Osteoblast (primary cell): ENCODE measurements at regions not wholly inside any gene's neighbourhood (a gene's known extent, or its start where the extent isn't known, plus 50 kb on each side); places are given as distances from the start of the nearest gene placed in this dataset.

Experiments
- DNase-seq: peaks from one replicate; pipeline ENCODE4 v3.0.0; 2011; ENCODE audit warnings: low spot score, mixed read lengths; ENCODE audit not compliant: insufficient read length; ENCODE audit errors: missing footprints
- H2AFZ ChIP-seq: 2 replicates; pipeline ENCODE4 v1.6.0; 2011; ENCODE audit warnings: mild to moderate bottlenecking, low read length
- H3K27ac ChIP-seq: 2 replicates; pipeline ENCODE4 v1.5.1; 2011; ENCODE audit warnings: mild to moderate bottlenecking, low read depth, low read length, moderate library complexity
- H3K27me3 ChIP-seq: 2 replicates; pipeline ENCODE4 v1.6.0; 2012; ENCODE audit warnings: mild to moderate bottlenecking, control low read depth, inconsistent platforms, low read length, moderate library complexity; ENCODE audit not compliant: insufficient read depth
- H3K36me3 ChIP-seq: 2 replicates; pipeline ENCODE4 v1.5.1; 2011; ENCODE audit warnings: mild to moderate bottlenecking, low read length, control low read depth, moderate library complexity; ENCODE audit not compliant: insufficient read depth
- H3K4me1 ChIP-seq: 2 replicates; pipeline ENCODE4 v1.5.1; 2011; ENCODE audit warnings: mild to moderate bottlenecking, low read length, control low read depth, moderate library complexity; ENCODE audit not compliant: insufficient read depth
- H3K4me2 ChIP-seq: 2 replicates; pipeline ENCODE4 v1.6.0; 2011; ENCODE audit warnings: mild to moderate bottlenecking, low read length; ENCODE audit not compliant: insufficient read depth
- H3K4me3 ChIP-seq: fragments of 200-600 bp; sonication (generic); 3 replicates; pipeline ENCODE4 v1.5.1; 2012; ENCODE audit warnings: mild to moderate bottlenecking, low read length, inconsistent platforms; ENCODE audit not compliant: insufficient read depth
- H3K79me2 ChIP-seq: 2 replicates; pipeline ENCODE4 v1.6.0; 2012; ENCODE audit warnings: mild to moderate bottlenecking, low read length, control low read depth, inconsistent platforms; ENCODE audit not compliant: insufficient read depth
- H3K9me3 ChIP-seq: 2 replicates; pipeline ENCODE4 v1.5.1; 2011; ENCODE audit warnings: low read depth, low read length, control low read depth
- H4K20me1 ChIP-seq: 2 replicates; pipeline ENCODE4 v1.6.0; 2012; ENCODE audit warnings: mild to moderate bottlenecking, low read length, control low read depth; ENCODE audit not compliant: insufficient read depth
- TF ChIP-seq, protein P1 (sequence below): IDR thresholded peaks from 2 replicates; pipeline ENCODE4 v1.5.1; 2011; ENCODE audit warnings: mild to moderate bottlenecking, low read depth, low read length, moderate library complexity; ENCODE audit errors: extremely low read depth

GRCh38 chr16:13756411-13757140 lies 163.4 kb upstream of the ERCC4 start:
- TF ChIP-seq, protein P1, sequence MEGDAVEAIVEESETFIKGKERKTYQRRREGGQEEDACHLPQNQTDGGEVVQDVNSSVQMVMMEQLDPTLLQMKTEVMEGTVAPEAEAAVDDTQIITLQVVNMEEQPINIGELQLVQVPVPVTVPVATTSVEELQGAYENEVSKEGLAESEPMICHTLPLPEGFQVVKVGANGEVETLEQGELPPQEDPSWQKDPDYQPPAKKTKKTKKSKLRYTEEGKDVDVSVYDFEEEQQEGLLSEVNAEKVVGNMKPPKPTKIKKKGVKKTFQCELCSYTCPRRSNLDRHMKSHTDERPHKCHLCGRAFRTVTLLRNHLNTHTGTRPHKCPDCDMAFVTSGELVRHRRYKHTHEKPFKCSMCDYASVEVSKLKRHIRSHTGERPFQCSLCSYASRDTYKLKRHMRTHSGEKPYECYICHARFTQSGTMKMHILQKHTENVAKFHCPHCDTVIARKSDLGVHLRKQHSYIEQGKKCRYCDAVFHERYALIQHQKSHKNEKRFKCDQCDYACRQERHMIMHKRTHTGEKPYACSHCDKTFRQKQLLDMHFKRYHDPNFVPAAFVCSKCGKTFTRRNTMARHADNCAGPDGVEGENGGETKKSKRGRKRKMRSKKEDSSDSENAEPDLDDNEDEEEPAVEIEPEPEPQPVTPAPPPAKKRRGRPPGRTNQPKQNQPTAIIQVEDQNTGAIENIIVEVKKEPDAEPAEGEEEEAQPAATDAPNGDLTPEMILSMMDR, result no peak
- no peak for DNase-seq
- H2AFZ ChIP-seq, result no peak overlapping the region
- H3K9me3 ChIP-seq, result no peaks in the 10 kb centered on the region
- H3K79me2 ChIP-seq, result no peaks in the 10 kb centered on the region
- H3K4me3 ChIP-seq, result no peak overlapping the region
- H3K4me2 ChIP-seq, result no peak overlapping the region
- H3K27ac ChIP-seq, result no peak overlapping the region
- no peaks in the 10 kb centered on the region for H4K20me1 ChIP-seq
- H3K27me3 ChIP-seq, result no peaks in the 10 kb centered on the region
- no peaks in the 10 kb centered on the region for H3K4me1 ChIP-seq
- no peaks in the 10 kb centered on the region for H3K36me3 ChIP-seq

GRCh38 chr16:13766334-13766733 lies 153.6 kb upstream of the ERCC4 start:
- Histone ChIP-seq H3K9me3 (no peaks in the 10 kb centered on the region), H3K4me2 (no peak overlapping the region), H2AFZ (no peak overlapping the region), H4K20me1 (no peaks in the 10 kb centered on the region), H3K27me3 (no peaks in the 10 kb centered on the region), H3K4me1 (no peaks in the 10 kb centered on the region), H3K27ac (no peak overlapping the region), H3K36me3 (no peaks in the 10 kb centered on the region), H3K4me3 (no peak overlapping the region), H3K79me2 (no peaks in the 10 kb centered on the region)
- no peak for DNase-seq
- TF ChIP-seq, protein P1, result no peak

DNA sequence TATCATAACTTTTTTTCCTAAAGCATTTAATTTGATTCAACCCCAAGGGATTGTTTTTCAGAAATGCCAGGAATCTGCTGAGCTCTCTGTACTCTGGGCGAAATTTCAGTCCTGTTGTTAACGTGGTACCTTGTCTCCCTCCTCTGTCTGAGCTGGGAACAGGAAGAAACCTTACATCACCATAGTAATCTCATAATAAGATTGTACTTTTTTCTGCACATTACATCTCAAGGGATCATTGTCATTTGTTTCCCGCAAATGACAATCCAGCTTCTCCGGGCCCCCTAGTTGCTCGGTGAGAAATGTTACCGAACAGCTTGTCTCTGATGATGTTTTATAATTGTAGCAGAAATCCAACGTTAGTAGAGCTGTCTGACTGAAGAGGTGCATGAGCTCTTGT lies 152.7 kb upstream of the ERCC4 start:
- Histone ChIP-seq H4K20me1 (no peaks in the 10 kb centered on the region), H3K4me1 (no peaks in the 10 kb centered on the region), H2AFZ (no peak overlapping the region), H3K27ac (no peak overlapping the region), H3K79me2 (no peaks in the 10 kb centered on the region), H3K27me3 (no peaks in the 10 kb centered on the region), H3K36me3 (no peaks in the 10 kb centered on the region), H3K9me3 (no peaks in the 10 kb centered on the region), H3K4me2 (no peak overlapping the region), H3K4me3 (no peak overlapping the region)
- TF ChIP-seq, protein P1, result no peak
- no peak for DNase-seq

DNA sequence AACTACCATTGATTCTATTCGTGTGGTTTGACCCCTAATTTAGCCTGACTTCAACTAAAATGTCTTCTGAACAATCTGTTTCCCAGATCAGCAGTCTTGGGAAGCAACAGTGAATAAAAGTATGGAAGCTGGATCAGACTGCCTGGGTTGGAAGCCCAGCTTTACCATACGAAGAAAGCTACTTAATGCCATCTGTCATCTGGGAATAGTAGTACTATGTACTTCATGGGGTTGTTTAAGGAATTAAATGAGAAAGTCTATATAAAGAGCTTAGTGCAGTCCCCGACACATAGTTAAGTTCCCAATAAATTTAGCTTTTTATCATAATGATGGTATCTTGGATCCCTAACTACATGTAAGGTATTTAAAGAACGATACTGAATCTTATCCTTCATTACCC lies 151.5 kb upstream of the ERCC4 start:
- H3K36me3 ChIP-seq, result no peaks in the 10 kb centered on the region
- TF ChIP-seq, protein P1, result no peak
- DNase-seq, result no peak
- no peaks in the 10 kb centered on the region for H3K9me3 ChIP-seq
- no peaks in the 10 kb centered on the region for H4K20me1 ChIP-seq
- no peaks in the 10 kb centered on the region for H3K79me2 ChIP-seq
- H3K27me3 ChIP-seq, result no peaks in the 10 kb centered on the region
- no peak overlapping the region for H2AFZ ChIP-seq
- H3K4me1 ChIP-seq, result no peaks in the 10 kb centered on the region
- no peak overlapping the region for H3K4me3 ChIP-seq
- no peak overlapping the region for H3K27ac ChIP-seq
- no peak overlapping the region for H3K4me2 ChIP-seq
